SKM-1 treated with dmso at 0.1 percent for 144 hours (cell line): ENCODE measurements at regions not wholly inside any gene's neighbourhood (a gene's known extent, or its start where the extent isn't known, plus 50 kb on each side); places are given as distances from the start of the nearest gene placed in this dataset.
"Not testable (repeated sequence)": the region's sequence is repeated elsewhere in the genome, so short reads cannot be mapped to it uniquely, and the experiment has no call there.

Source experiments
- DNase-seq: peaks from one replicate; lab custom pipeline; 2025; ENCODE audit not compliant: unreplicated experiment; lab: John Stamatoyannopoulos, UW

- no peak for DNase-seq
Measured at GRCh38 chr11:38060920-38061319, 1462.9 kb upstream of the RAG2 start.

GRCh38 chr11:38060136-38060535, 1462.1 kb upstream of the RAG2 start:
- no peak for DNase-seq

GRCh38 chr11:38046571-38047135, 1448.6 kb upstream of the RAG2 start:
- no peak for DNase-seq

DNA sequence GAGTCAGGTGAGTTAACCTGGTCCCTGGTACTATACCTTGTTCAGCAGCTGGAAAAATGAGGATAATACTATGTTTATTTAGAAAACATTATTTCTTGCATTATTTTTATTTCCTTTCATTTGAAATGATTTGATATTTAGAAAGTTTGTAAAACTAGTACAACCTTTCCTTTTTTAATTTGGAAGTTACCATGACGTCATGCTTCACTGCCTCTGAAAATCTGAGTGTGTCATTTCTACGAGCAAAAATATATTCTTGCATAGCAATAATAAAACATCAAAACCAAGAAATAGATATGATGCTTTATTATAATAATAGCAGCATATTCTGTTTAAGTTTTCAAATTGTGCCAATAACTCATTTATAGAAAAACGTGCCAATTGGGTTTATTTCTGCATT, 1445.0 kb upstream of the RAG2 start:
- no peak for DNase-seq

GRCh38 chr11:38038777-38039176, 1440.7 kb upstream of the RAG2 start:
- DNase-seq: no peak

DNA sequence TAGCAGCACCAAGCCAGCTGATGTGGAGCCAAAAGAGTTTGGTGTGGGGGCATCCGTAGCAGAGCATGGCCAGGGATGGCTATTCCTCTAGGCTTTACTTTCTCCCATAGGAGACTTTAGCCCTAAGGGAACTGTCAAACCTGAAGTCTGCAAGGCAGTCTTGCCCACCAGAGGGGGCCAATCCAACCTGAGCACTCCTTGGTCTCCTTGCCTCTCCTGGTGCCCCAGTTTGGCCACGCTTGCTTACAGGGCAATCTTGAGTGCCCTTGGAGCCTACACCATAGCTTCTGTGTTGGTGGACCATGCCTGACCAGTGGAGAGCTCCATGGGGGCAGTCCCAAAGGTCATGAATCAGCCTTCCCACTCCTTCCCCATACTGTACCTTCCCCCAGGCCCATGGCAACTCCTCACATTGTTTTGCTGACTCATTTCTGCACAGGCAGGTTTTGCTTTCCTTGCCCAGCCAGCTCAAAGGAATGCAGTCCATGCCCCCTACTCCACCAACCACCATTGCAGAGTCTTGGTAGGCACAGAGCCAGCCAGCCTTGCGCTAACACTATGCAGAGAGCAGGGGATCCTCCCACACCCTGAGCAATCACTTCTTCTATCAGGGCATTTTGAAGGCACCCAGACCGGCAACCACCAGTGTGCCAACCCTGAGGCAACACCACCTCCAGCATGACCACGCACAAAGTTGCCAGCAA, 1421.2 kb upstream of the RAG2 start:
- no peak for DNase-seq

- no peak for DNase-seq
Measured at GRCh38 chr11:38014405-38014804, 1416.4 kb upstream of the RAG2 start.

DNA sequence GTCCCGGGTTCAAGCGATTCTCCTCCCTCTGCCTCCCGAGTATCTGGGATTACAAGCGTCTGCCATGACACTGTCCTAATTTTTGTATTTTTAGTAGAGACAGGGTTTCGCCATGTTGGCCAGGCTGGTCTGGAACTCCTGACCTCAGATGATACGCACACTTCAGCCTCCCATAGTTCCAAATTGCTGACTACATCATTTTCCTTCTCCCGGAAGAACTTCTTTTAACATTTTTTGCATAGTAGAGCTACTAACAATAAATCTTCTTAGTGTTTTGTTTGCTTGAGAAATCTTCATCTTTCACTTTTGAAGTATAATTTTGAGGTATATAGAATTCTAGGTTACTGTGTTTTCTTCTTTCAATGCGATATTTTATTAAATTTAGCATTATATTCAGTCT, 1415.1 kb upstream of the RAG2 start:
- DNase-seq: no peak

DNA sequence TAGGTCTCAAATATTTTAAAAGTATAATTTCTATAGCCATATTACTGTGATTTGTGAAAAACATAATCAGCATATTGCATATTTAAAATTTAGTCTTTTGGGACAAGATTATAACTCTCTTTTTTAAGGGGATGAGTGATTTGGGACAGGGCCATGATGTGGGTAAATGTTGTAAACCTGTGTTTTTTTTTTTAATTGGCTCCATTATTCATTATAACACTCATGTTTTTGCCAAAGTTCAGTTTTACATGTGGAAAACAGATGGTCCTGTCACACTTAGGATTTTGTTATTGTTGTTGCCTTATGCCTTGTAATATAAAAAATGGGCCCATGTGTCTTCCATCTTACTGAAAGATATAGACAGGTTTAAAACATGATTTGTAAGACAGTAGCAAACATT, 1413.5 kb upstream of the RAG2 start:
- no peak for DNase-seq

DNA sequence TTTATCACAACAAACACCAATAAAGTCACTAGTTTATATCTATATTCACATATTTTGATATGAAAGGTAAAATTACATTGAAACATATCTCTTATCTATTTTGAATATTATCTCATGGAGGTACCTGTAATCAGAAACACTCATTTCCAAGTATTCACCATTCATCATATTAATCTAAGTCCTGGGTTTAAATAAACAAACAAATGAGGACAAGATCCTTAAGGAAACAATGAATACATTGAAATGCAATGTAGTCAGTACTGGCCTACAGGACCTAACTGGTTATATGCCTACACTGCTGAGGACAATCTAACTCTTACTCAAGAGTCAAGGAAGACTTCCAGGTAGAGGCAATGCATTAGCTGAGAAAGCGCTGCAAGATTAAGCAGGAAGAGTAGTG, 1411.9 kb upstream of the RAG2 start:
- DNase-seq: no peak

- DNase-seq: no peak
Measured at GRCh38 chr11:38006466-38006865, 1408.4 kb upstream of the RAG2 start.

GRCh38 chr11:38005597-38005996, 1407.6 kb upstream of the RAG2 start:
- no peak for DNase-seq

DNA sequence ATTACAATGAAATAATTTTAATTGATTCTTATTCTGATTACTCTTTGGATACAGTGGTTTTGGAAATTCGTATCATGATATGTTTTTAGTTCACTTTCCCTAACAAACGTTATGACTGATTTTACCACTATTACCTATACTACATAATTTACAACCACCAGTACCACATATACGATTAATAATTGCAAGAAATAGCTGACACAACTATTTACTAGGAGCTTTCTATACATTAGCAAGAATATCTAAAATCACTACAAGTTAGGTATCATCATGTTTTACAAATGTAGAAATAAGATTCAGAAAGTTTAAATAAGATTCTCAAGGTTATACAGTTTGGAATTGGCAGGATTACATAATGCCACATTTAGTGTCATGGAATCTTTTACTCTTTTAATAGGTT, 1401.1 kb upstream of the RAG2 start:
- no peak for DNase-seq

- DNase-seq: no peak
Measured at GRCh38 chr11:37995886-37996285, 1397.8 kb upstream of the RAG2 start.

- no peak for DNase-seq
Measured at GRCh38 chr11:37988031-37988430, 1390.0 kb upstream of the RAG2 start.

DNA sequence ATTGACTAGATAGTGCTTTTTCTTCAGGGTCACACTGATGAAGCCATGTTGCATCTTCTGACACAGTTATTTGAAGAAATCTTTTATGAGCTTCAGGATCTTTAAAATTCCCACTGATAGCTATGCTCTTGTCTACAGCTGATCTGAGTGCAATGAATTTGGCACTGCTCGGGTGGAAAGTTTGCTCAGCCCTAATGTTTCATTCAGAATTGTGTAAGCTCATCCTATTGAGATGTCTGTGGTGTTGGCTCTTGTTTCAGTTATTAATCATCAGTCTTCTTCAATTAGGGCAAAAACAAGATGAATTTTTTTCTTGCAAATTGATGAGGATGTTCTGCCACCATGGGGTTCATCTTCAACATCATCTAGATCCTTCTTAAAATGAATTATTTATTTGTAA, 1387.0 kb upstream of the RAG2 start:
- DNase-seq: no peak

- no peak for DNase-seq
Measured at GRCh38 chr11:37978647-37979046, 1380.6 kb upstream of the RAG2 start.

DNA sequence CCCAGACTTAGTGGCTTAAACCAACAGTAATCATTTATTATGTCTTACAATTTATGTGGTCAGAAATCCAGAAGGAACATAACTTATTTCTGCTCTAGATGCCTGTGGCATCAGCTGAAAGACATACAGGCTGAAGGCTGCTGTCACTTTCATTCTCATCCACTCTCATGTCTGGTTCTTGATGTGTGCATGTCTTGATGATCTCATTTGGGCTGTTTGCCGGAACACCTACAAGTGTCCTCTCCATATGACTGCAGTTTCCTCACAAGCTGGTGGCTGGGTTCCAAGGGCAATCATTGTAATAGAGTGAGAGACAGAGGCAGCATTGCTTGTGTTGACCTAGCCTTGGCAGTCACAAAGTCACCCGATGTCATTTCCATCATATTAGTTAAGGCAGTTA, 1375.9 kb upstream of the RAG2 start:
- no peak for DNase-seq

DNA sequence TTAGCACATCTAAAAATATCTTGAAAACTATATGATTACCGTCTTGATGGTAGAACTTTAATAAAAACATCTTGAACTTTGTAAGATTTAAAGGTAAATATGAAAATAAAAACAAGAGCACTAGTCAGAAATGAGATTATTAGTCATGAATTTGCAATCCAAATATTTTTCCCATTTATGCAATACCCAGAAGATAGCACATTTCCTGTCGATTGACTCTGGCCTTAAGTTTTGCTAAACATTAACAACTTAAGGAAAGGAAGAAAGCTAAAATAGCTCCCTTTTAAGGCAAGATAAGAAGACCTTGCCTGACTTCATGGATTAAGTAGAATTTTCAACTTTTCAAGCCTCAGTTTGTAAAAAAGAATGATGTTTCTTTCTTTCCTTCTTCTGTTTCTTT, 1374.7 kb upstream of the RAG2 start:
- no peak for DNase-seq

DNA sequence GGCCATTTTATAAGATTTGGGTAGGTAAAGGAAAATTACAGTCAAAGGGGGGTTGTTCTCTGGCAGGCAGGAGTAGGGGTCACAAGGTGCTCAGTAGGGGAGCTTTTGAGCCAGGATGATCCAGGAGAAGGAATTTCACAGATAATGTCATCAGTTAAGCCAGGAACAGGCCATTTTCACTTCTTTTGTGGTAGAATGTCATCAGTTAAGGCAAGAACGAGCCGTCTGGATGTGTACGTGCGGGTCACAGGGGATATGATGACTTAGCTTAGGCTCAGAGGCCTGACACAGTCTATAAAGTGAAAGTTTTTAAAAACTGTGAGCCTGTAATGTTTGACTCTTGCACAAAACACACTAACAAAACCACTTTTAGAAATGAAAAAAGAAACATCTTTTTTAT, 1371.3 kb upstream of the RAG2 start:
- DNase-seq: not testable (repeated sequence)

DNA sequence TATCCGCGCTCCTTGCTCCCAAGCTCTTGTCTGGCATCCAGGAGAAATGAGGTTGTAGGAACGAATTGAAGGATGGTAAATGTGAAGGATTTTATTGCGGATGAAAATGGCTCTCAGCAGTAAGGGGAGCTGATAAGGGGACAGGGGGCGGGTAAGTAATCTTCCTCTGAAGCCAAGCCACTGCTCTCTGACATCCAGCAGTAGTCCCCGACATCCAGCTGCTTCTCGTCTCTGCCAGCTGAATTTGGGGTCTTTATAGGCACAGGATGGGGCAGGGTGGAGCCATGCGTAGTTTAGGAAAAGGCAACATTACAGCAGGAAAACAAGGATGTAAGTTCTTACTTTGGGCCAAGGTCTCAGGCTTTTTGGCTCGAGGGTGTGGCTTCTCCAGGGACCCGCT, 1370.1 kb upstream of the RAG2 start:
- DNase-seq: no peak

GRCh38 chr11:37967635-37968034, 1369.6 kb upstream of the RAG2 start:
- DNase-seq: no peak

GRCh38 chr11:37963440-37963839, 1365.4 kb upstream of the RAG2 start:
- no peak for DNase-seq
